WTC11 (cell line): ENCODE measurements at regions not wholly inside any gene's neighbourhood (a gene's known extent, or its start where the extent isn't known, plus 50 kb on each side); places are given as distances from the start of the nearest gene placed in this dataset.

Experiments
- ATAC-seq: fragments of 200-7000 bp; cut with Tn5 transposase; 2 replicates; pipeline ENCODE4 v1.10.0; 2021; ENCODE audit warnings: mild to moderate bottlenecking, moderate library complexity
- CTCF ChIA-PET: fragments of 300-600 bp; sonication (Branson Sonifier 250); formaldehyde crosslinking; loops from one replicate; lab custom pipeline; 2021; ENCODE audit warnings: antibody characterized with exemption; lab: Charles Lee
- POLR2A ChIA-PET: fragments of 350-600 bp; sonication (Branson Sonifier 250); formaldehyde crosslinking; loops from one replicate; lab custom pipeline; 2021; ENCODE audit warnings: antibody characterized with exemption; lab: Charles Lee
- DNase-seq: peaks from one replicate; pipeline ENCODE4 v3.0.0; 2021; ENCODE audit warnings: low spot score
- H3K27ac Mint-ChIP-seq: 2 replicates; pipeline ENCODE4 v1.8.0; 2021; ENCODE audit warnings: mixed read lengths
- H3K27me3 Mint-ChIP-seq: 2 replicates; pipeline ENCODE4 v1.8.0; 2021; ENCODE audit warnings: low read depth, mild to moderate bottlenecking, moderate library complexity, mixed read lengths
- H3K36me3 Mint-ChIP-seq: 2 replicates; pipeline ENCODE4 v1.8.0; 2021; ENCODE audit warnings: mixed read lengths
- H3K4me1 Mint-ChIP-seq: 2 replicates; pipeline ENCODE4 v1.8.0; 2022; ENCODE audit warnings: mixed read lengths
- H3K4me3 Mint-ChIP-seq: 2 replicates; pipeline ENCODE4 v1.8.0; 2021; ENCODE audit warnings: mild to moderate bottlenecking, moderate library complexity, mixed read lengths
- H3K9me3 Mint-ChIP-seq: 2 replicates; pipeline ENCODE4 v1.8.0; 2021; ENCODE audit warnings: mixed read lengths
- AFF4 ChIP-seq: sonication (generic); formaldehyde crosslinking; IDR thresholded peaks from 2 replicates; pipeline ENCODE4 v1.8.1; 2023; ENCODE audit warnings: mild to moderate bottlenecking, missing genetic modification reagents, borderline replicate concordance
- ELF4 ChIP-seq: sonication (generic); formaldehyde crosslinking; IDR thresholded peaks from 2 replicates; pipeline ENCODE4 v1.8.1; 2022; ENCODE audit warnings: low read depth, mild to moderate bottlenecking, moderate library complexity, missing genetic modification reagents
- GTF2I ChIP-seq: fragments of 250-450 bp; sonication (Bioruptor Pico); conservative IDR thresholded peaks from 2 replicates; pipeline ENCODE4 v1.4.0; 2021; ENCODE audit warnings: mild to moderate bottlenecking
- HMGA2 ChIP-seq: fragments of 250-450 bp; sonication (Bioruptor Pico); IDR thresholded peaks from 2 replicates; pipeline ENCODE4 v1.4.0; 2021; ENCODE audit warnings: mild to moderate bottlenecking, moderate library complexity
- IRF2 ChIP-seq: sonication (generic); formaldehyde crosslinking; IDR thresholded peaks from 2 replicates; pipeline ENCODE4 v1.8.0; 2022; ENCODE audit warnings: low read depth, missing genetic modification reagents, borderline replicate concordance
- JAZF1 ChIP-seq: fragments of 250-450 bp; sonication (Bioruptor Pico); IDR thresholded peaks from 2 replicates; pipeline ENCODE4 v1.9.0; 2021; ENCODE audit warnings: moderate library complexity, mild to moderate bottlenecking, inconsistent platforms
- NR2C2 ChIP-seq: sonication (generic); formaldehyde crosslinking; IDR thresholded peaks from 2 replicates; pipeline ENCODE4 v1.8.0; 2022; ENCODE audit warnings: mild to moderate bottlenecking, missing genetic modification reagents
- RELA ChIP-seq: sonication (generic); formaldehyde crosslinking; IDR thresholded peaks from 2 replicates; pipeline ENCODE4 v1.8.1; 2022; ENCODE audit warnings: missing genetic modification reagents, mild to moderate bottlenecking, borderline replicate concordance
- STAT6 ChIP-seq: sonication (generic); formaldehyde crosslinking; conservative IDR thresholded peaks from 2 replicates; pipeline ENCODE4 v1.8.1; 2023; ENCODE audit warnings: mild to moderate bottlenecking, low read depth, missing genetic modification reagents, moderate library complexity
- USF2 ChIP-seq: sonication (generic); formaldehyde crosslinking; IDR thresholded peaks from 2 replicates; pipeline ENCODE4 v1.8.1; 2023; ENCODE audit warnings: mild to moderate bottlenecking, missing genetic modification reagents, moderate library complexity
- ZNF671 ChIP-seq: fragments of 250-450 bp; sonication (Bioruptor Pico); IDR thresholded peaks from 2 replicates; pipeline ENCODE4 v1.8.0; 2021; ENCODE audit warnings: mild to moderate bottlenecking
- TF ChIP-seq, protein P1 (sequence below): sonication (generic); formaldehyde crosslinking; IDR thresholded peaks from 2 replicates; pipeline ENCODE4 v1.8.1; 2023; ENCODE audit warnings: mild to moderate bottlenecking, missing genetic modification reagents
- TF ChIP-seq, protein P2 (sequence below): sonication (generic); formaldehyde crosslinking; conservative IDR thresholded peaks from 2 replicates; pipeline ENCODE4 v1.8.1; 2022; ENCODE audit warnings: mild to moderate bottlenecking, missing genetic modification reagents
- TF ChIP-seq, protein P3 (sequence below): fragments of 250-450 bp; sonication (Bioruptor Pico); conservative IDR thresholded peaks from 2 replicates; pipeline ENCODE4 v1.9.0; 2021; ENCODE audit warnings: mild to moderate bottlenecking
- TF ChIP-seq, protein P4 (sequence below): sonication (generic); formaldehyde crosslinking; IDR thresholded peaks from 2 replicates; pipeline ENCODE4 v1.8.0; 2022; ENCODE audit warnings: missing genetic modification reagents
- TF ChIP-seq, protein P5 (sequence below): sonication (generic); formaldehyde crosslinking; IDR thresholded peaks from 2 replicates; pipeline ENCODE4 v1.8.1; 2022; ENCODE audit warnings: low read depth, missing genetic modification reagents, borderline replicate concordance

- H3K4me3 Mint-ChIP-seq, result no peak overlapping the region
- DNase-seq (no peak), ATAC-seq (no peak)
- H3K27me3 Mint-ChIP-seq, result no peaks in the 10 kb centered on the region; the same call in 1 of the 2 replicates
- POLR2A ChIA-PET, result no interaction called here
- no peaks in the 10 kb centered on the region for H3K9me3 Mint-ChIP-seq
- no peaks in the 10 kb centered on the region for H3K36me3 Mint-ChIP-seq
- H3K4me1 Mint-ChIP-seq, result no peaks in the 10 kb centered on the region
- TF ChIP-seq, protein P1, sequence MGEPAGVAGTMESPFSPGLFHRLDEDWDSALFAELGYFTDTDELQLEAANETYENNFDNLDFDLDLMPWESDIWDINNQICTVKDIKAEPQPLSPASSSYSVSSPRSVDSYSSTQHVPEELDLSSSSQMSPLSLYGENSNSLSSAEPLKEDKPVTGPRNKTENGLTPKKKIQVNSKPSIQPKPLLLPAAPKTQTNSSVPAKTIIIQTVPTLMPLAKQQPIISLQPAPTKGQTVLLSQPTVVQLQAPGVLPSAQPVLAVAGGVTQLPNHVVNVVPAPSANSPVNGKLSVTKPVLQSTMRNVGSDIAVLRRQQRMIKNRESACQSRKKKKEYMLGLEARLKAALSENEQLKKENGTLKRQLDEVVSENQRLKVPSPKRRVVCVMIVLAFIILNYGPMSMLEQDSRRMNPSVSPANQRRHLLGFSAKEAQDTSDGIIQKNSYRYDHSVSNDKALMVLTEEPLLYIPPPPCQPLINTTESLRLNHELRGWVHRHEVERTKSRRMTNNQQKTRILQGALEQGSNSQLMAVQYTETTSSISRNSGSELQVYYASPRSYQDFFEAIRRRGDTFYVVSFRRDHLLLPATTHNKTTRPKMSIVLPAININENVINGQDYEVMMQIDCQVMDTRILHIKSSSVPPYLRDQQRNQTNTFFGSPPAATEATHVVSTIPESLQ (CRISPR knock-in tag), result no peak
- TF ChIP-seq, protein P2, sequence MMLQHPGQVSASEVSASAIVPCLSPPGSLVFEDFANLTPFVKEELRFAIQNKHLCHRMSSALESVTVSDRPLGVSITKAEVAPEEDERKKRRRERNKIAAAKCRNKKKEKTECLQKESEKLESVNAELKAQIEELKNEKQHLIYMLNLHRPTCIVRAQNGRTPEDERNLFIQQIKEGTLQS (CRISPR knock-in tag), result no peak
- TF ChIP-seq, protein P3, sequence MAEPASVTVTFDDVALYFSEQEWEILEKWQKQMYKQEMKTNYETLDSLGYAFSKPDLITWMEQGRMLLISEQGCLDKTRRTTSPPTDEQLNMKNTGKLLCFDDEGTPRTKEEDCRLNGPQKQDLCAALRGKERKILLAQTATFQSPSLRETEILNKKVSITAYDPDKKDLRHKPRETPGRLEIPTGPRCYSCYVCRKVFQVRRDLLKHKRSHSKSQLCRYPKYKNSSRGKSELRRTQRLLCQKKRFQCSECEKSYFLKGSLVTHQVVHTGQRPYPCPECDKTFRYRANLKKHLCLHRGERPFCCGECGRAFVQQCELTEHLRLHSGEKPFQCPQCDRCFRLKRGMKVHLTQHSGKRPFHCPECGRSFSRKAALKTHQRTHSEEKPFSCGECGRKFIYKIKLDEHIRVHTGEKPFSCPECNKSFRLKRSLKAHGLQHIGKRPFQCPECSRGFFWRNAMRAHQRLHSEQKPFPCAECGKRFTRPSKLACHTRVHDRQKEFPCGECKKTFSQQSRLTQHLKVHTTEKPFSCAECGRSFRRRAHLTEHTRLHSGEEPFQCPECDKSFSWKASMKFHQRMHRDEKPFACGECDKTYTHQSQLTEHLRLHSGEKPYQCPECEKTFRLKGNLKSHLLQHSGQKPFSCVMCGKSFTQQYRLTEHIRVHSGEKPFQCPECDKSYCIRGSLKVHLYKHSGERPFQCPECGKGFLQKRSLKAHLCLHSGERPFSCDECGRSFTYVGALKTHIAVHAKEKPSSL (CRISPR knock-in tag), result no peak
- TF ChIP-seq HMGA2 (CRISPR knock-in tag) (no peak), IRF2 (CRISPR knock-in tag) (no peak), GTF2I (CRISPR knock-in tag) (no peak), USF2 (no peak)
- H3K27ac Mint-ChIP-seq, result no peak overlapping the region
- CTCF ChIA-PET, result no interaction called here
These were observed 73.3 kb upstream of the PICALM start for GRCh38 chr11:86142170-86142569.

DNA sequence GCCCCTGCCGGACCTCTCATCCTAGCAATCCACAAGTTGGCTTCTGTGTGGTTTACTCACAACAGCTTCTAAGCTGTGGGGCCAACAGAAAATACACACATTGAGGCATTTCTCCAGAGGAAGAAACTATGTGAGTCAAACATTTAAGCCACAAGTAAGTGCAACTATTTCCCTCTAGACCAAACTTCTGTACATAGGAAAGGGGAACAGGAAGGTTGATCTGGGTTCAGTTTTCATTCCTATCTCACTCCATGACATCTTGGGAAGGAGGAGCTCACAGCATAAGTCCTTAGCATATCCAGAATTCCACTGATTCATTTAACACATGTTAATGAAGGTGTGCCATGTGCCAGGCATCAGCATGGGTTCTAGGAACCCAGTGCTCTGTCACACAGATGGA, 72.8 kb upstream of the PICALM start:
- Mint-ChIP-seq H3K36me3 (no peaks in the 10 kb centered on the region), H3K9me3 (no peaks in the 10 kb centered on the region), H3K27ac (no peak overlapping the region), H3K27me3 (no peaks in the 10 kb centered on the region; the same call in 1 of the 2 replicates), H3K4me3 (no peak overlapping the region), H3K4me1 (no peaks in the 10 kb centered on the region)
- CTCF ChIA-PET, result no interaction called here
- POLR2A ChIA-PET, result no interaction called here
- no peak for DNase-seq
- no peak for ATAC-seq
- no peak for TF ChIP-seq USF2
- no peak for TF ChIP-seq STAT6 (CRISPR knock-in tag)
- TF ChIP-seq, protein P4, sequence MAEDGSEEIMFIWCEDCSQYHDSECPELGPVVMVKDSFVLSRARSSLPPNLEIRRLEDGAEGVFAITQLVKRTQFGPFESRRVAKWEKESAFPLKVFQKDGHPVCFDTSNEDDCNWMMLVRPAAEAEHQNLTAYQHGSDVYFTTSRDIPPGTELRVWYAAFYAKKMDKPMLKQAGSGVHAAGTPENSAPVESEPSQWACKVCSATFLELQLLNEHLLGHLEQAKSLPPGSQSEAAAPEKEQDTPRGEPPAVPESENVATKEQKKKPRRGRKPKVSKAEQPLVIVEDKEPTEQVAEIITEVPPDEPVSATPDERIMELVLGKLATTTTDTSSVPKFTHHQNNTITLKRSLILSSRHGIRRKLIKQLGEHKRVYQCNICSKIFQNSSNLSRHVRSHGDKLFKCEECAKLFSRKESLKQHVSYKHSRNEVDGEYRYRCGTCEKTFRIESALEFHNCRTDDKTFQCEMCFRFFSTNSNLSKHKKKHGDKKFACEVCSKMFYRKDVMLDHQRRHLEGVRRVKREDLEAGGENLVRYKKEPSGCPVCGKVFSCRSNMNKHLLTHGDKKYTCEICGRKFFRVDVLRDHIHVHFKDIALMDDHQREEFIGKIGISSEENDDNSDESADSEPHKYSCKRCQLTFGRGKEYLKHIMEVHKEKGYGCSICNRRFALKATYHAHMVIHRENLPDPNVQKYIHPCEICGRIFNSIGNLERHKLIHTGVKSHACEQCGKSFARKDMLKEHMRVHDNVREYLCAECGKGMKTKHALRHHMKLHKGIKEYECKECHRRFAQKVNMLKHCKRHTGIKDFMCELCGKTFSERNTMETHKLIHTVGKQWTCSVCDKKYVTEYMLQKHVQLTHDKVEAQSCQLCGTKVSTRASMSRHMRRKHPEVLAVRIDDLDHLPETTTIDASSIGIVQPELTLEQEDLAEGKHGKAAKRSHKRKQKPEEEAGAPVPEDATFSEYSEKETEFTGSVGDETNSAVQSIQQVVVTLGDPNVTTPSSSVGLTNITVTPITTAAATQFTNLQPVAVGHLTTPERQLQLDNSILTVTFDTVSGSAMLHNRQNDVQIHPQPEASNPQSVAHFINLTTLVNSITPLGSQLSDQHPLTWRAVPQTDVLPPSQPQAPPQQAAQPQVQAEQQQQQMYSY (CRISPR knock-in tag), result no peak
- no peak for TF ChIP-seq ZNF671 (CRISPR knock-in tag)
- TF ChIP-seq NR2C2 (CRISPR knock-in tag), result no peak
- no peak for TF ChIP-seq AFF4
- no peak for TF ChIP-seq IRF2 (CRISPR knock-in tag)
- TF ChIP-seq, protein P5, sequence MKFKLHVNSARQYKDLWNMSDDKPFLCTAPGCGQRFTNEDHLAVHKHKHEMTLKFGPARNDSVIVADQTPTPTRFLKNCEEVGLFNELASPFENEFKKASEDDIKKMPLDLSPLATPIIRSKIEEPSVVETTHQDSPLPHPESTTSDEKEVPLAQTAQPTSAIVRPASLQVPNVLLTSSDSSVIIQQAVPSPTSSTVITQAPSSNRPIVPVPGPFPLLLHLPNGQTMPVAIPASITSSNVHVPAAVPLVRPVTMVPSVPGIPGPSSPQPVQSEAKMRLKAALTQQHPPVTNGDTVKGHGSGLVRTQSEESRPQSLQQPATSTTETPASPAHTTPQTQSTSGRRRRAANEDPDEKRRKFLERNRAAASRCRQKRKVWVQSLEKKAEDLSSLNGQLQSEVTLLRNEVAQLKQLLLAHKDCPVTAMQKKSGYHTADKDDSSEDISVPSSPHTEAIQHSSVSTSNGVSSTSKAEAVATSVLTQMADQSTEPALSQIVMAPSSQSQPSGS (CRISPR knock-in tag), result no peak
- no peak for TF ChIP-seq RELA (CRISPR knock-in tag)
- TF ChIP-seq JAZF1 (CRISPR knock-in tag), result no peak
- no peak for TF ChIP-seq ELF4 (CRISPR knock-in tag)
